Stimulated activated CD4-positive, alpha-beta T cell treated with anti-CD3 and anti-CD28 coated beads, Interleukin-4, amount 100 ng/mL, for 48 hours (primary cell): ENCODE measurements at regions not wholly inside any gene's neighbourhood (a gene's known extent, or its start where the extent isn't known, plus 50 kb on each side); places are given as distances from the start of the nearest gene placed in this dataset.

ENCODE experiments used
- DNase-seq, 2 donors: peaks; one replicate each; pipeline ENCODE4 v3.0.0-alpha.2; 2020; ENCODE audit warnings: low read depth in 2 of 2

DNA sequence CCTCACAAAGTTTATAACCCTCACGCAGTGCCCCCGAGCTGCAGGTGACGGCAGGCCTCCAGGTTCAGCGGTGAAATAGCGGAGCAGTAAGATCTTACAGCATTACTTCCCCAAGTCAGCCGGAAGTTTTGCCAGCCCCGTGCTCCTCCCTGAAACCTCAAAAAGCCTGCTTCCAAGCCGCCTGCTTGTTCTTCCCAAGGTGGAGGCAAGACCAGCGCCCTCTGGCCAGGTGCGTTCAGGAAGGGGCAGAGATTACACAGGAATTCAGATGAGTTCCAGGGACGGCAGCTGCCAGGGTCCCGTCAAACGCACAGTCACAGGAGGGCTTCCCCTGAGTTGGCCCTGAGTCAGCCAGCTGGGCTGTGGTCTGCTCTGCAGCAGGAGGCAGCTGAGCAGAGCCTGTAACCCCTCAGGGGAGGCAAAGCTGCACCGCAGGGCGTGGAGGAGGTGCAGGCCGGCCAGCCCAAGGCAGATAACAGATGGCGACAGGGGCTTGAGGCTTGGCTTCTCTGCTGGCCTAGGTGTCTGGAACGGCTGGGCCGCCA is 124.1 kb upstream of the RPS6KA2 start:
- no peak for DNase-seq

DNA sequence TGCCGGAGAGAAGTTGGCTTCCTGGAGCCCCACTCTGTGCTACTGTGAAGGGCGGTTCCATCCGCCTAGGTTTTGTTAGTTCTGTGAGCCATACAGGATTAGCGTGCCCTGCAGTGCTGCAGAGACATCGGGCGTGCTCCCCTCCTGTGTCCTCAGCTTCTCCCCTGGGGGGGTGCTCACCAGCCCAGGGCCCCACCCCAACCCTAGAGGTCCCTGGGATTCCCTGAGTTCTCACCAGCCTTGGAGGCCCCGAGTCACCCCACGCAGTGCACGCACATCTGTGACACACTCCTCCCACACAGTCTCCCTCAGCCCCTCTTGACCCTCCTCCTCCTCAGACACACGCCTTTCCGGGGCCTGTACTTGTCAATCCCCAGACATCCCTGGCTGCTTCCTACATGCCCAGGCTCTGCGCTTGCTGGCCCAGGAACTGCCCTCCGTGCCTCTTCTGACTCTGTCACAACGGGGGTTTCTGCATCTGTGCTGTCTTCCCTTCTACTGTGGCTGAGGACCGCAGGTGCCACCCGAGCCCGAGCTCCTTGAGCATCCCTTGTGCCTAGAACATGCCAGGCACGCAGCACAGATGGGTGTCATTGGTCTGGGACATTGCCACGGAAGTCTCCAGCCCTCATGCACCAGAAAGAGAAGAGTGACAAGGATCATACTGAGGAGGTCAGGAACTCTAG is 123.2 kb upstream of the RPS6KA2 start:
- DNase-seq, result no peak

- no peak for DNase-seq
Measured at GRCh38 chr6:166749666-166750065, 122.6 kb upstream of the RPS6KA2 start.

DNA sequence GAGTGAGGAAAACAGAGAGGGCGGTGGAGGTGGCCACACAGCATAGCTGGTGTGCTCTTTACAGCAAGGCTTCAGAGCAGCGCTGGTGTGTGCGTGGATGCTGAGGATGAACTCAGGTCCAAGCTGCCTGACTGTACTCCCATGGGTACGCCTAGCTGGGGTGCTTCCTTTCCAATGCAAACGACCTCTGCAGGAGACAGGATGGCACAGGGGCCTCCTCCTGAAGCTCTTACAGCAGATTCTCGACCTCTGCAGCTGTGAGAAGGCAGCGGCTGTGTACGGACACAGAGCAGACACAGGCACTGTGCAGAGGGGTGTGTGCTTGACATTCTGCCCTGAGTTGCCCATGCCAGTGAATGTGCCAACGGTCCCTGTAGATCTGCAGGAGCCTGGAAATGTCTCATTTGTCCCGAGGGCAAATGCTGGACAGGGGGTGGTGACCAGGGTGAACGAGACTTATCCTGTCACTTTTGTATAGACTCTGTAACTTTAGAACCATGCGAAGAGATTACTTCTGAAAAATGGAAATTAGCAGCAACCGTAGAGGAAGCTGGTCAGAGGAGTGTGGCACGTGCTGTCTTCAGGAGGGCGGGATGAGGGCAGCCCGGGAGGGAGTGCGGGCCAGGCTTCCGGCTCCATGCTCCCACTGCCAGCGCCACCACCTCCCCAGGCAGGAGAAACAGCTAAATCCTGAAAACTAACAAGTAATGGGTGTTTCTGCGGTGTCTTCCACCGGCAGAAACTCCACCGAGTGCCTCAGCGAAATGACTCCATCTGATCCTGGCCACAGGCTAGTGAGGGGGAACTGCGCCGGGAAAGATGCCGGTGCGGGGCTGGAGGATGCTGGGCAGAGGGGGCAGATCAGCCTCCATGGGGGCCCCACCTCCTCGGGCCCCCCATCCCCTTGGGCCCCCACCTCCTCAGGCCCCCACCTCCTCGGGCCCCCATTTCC is 120.9 kb upstream of the RPS6KA2 start:
- no peak for DNase-seq

GRCh38 chr6:166745801-166746668 is 119.0 kb upstream of the RPS6KA2 start:
- no peak for DNase-seq

- no peak for DNase-seq
Measured at GRCh38 chr6:166744223-166745134, 117.4 kb upstream of the RPS6KA2 start.

DNA sequence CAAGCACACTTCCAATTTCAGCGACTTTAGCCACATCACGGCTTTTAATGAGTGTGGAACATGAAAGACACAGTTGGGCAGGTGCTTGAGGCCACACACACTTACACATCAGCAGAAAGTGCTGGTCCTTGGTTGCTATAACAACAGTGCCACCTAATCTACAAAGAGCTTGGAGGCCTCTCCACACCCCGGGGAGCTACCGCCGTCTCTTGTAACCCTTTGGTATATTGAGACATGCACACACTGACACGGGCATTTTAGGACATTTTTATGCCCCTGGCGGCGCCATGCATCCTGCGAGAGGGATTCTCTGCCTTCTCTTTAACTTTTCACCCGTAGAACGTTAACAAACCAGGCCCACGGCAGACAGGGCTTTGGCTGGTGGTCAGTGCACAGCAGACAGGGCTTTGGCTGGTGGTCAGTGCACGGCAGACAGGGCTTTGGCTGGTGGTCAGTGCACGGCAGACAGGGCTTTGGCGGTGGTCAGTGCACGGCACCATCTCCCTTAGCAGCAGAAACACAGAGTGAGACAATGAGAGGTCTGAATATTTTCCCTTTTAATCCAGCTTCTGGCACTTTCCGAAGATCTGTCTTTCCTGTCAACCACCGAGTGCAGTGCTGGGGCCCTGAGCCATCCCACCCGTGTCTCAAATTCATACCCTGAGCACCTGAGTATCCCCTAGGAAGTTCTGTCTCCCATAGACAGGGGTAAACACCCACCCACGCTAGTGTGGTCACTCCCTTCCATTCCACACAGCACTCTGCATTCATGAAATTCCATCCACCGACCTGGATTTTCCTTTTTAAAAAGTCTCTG is 116.6 kb upstream of the RPS6KA2 start:
- no peak for DNase-seq

DNA sequence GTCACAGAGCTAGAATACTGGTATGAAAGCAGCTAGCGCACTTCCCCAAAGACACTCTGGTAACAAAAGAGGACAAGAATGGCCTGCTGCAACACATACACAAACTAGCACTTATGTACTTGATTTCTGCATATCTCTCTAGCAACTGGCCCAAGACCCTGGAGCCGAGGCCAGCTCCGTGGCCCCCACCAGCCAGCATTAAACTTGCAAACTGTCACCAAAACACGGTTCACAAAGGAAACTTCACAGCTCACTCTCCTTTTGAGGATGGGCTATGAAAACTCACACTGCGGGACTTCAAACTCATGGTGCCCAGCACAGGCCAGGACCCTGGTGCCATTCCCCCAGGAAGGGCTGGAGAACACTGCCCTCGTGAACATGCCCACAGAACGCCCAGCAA is 115.9 kb upstream of the RPS6KA2 start:
- no peak for DNase-seq

- no peak for DNase-seq
Measured at GRCh38 chr6:166739976-166740318, 112.9 kb upstream of the RPS6KA2 start.

- DNase-seq, result no peak
Measured at GRCh38 chr6:166739117-166739975, 112.3 kb upstream of the RPS6KA2 start.

GRCh38 chr6:166738386-166739116 is 111.5 kb upstream of the RPS6KA2 start:
- DNase-seq, result no peak

DNA sequence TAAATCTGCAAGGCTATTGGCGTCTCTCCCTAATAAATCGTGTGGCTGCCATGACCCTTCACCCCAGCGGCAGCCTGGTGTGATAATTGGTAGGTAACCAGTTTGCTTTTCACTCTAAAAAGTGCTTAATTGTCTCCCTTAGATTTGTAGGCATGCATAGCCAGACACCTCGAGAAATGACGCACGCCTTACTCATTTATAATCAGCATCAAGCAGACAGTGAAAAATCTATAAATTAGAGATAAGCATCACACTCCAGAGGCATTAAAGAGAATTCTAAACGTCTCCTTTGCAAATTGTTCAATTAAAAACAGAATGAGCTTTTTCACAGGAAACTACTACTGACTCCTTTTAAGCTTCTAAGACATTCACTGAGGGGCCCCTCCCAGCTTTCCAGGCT is 110.2 kb upstream of the RPS6KA2 start:
- no peak for DNase-seq

DNA sequence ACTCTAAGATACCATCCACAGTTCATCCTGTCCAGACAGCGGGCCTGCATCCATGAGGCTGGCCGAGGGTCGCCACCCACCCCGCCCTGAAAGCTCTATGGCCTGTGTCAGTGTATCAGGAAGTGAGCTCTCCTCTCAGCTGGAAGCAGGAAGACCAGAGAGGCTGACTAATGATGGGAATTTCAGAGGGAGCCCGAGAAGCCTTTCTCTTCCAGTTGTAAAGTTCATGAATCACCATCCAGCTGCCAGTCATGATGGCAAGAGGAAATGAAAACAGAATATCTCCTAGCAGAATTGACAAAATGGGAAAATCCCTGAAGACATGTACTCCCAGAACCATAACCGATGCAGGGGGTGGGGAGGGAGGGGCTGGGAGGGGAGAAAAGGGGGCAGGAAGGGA is 109.6 kb upstream of the RPS6KA2 start:
- no peak for DNase-seq

DNA sequence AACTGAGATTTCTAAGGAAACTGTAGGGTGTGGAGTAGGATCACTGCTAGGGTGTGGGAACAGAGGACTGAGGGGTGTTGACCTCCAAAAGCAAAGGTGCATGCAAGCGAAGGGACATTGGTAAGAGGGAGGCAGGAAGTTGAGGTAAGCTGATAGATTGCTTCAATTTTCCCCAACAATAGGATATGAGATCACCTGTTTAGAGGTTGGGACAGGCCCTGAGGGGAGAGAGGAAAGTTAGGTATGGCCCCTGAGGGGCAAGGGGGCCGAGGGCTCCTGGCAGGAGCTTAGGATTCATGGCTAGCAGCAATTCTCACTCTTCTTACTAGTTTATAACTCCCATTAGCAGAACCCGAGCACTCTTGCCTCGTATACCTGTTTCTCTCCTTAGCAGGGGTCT is 106.8 kb upstream of the RPS6KA2 start:
- no peak for DNase-seq

DNA sequence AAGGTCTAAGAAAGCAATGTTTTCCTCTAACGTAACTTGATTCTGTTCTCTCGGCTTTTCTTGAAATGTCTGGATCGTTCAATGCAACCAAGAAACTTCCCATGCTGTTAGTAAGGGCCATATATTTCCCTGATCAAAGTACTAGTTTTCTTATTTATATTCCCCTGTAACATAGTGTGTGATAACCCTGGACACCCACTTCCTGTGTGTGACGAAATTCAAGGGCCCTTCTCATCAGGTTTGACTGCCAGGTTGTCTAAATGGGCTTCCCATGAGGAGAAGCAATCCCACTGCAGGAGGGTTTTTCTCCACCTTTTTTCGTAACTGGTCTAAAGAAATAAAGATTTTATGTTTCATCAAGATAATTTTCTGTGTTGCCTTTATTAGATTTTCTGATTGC is 102.6 kb upstream of the RPS6KA2 start:
- no peak for DNase-seq

- DNase-seq, result no peak
Measured at GRCh38 chr6:166728884-166729530, 102.0 kb upstream of the RPS6KA2 start.

GRCh38 chr6:166726201-166726600 is 99.2 kb upstream of the RPS6KA2 start:
- DNase-seq, result no peak

- no peak for DNase-seq
Measured at GRCh38 chr6:166725571-166725970, 98.5 kb upstream of the RPS6KA2 start.
